Smooth muscle cell (in vitro differentiated cells): ENCODE measurements at regions not wholly inside any gene's neighbourhood (a gene's known extent, or its start where the extent isn't known, plus 50 kb on each side); places are given as distances from the start of the nearest gene placed in this dataset.

Source experiments
- DNase-seq: peaks from one replicate; lab custom pipeline; 2025; ENCODE audit not compliant: unreplicated experiment; lab: John Stamatoyannopoulos, UW
- H2AFZ ChIP-seq: fragments of 200-600 bp; sonication (generic); 2 replicates; pipeline ENCODE4 v1.6.0; 2016; ENCODE audit warnings: antibody characterized with exemption, low read depth, mild to moderate bottlenecking
- H3F3A ChIP-seq: fragments of 200-600 bp; sonication (generic); 2 replicates; pipeline ENCODE4 v1.6.0; 2017; ENCODE audit warnings: antibody characterized with exemption, low read depth
- H3K27ac ChIP-seq: fragments of 200-600 bp; sonication (generic); 2 replicates; pipeline ENCODE4 v1.5.1; 2016; ENCODE audit warnings: low read depth, mild to moderate bottlenecking
- H3K27me3 ChIP-seq: fragments of 200-600 bp; sonication (generic); 2 replicates; pipeline ENCODE4 v1.6.1; 2016; ENCODE audit warnings: low read depth, mild to moderate bottlenecking
- H3K36me3 ChIP-seq: fragments of 200-600 bp; sonication (generic); 2 replicates; pipeline ENCODE4 v1.5.1; 2016; ENCODE audit warnings: low read depth
- H3K4me1 ChIP-seq: fragments of 200-600 bp; sonication (generic); 2 replicates; pipeline ENCODE4 v1.5.1; 2016; ENCODE audit warnings: low read depth
- H3K4me2 ChIP-seq: fragments of 200-600 bp; sonication (generic); 2 replicates; pipeline ENCODE4 v1.6.0; 2016; ENCODE audit warnings: mild to moderate bottlenecking
- H3K4me3 ChIP-seq: fragments of 200-600 bp; sonication (generic); 2 replicates; pipeline ENCODE4 v1.5.1; 2016; ENCODE audit warnings: mild to moderate bottlenecking
- H3K79me2 ChIP-seq: fragments of 200-600 bp; sonication (generic); 2 replicates; pipeline ENCODE4 v1.6.0; 2016; ENCODE audit warnings: low read depth, mild to moderate bottlenecking
- H3K9ac ChIP-seq: fragments of 200-600 bp; sonication (generic); 2 replicates; pipeline ENCODE4 v1.6.0; 2016; ENCODE audit warnings: low read depth
- H3K9me3 ChIP-seq: fragments of 200-600 bp; sonication (generic); replicated peaks from 2 replicates; pipeline ENCODE4 v1.5.1; 2016; ENCODE audit warnings: low read depth
- H4K20me1 ChIP-seq: fragments of 200-600 bp; sonication (generic); 2 replicates; pipeline ENCODE4 v1.6.0; 2016; ENCODE audit warnings: low read depth
- WGBS: methylation state at CpG from one replicate; pipeline ENCODE4 v1.1.7; 2016; ENCODE audit warnings: low lambda C conversion rate; 5-methylcytosine and 5-hydroxymethylcytosine counted together
- TF ChIP-seq, protein P1 (sequence below): fragments of 200-600 bp; sonication (generic); IDR thresholded peaks from 2 replicates; pipeline ENCODE4 v1.5.1; 2017; ENCODE audit warnings: borderline replicate concordance, mild to moderate bottlenecking, antibody characterized with exemption; ENCODE audit not compliant: insufficient read depth, poor library complexity, severe bottlenecking

DNA sequence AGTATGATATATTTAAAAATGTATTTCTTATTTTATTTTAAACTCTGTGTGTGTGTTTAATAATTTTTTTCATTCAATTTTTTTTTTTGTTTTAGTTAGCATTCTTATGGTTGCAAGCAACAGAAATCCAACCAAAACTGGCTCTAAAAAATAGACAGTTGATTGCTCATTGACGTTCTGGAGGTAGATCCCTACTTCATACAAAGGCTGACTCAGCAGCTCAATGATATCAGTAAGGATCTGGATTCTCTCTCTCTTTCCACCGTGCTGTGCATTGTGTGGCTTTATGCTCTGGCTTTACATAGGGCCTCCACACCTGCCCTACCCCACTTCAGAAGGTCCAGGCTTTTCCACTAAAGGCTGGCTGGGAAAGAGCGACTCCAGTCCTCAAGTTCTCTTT lies 117.8 kb downstream of the UCHL1 start:
- no peak for DNase-seq
- Histone ChIP-seq H3K27me3 (no peaks in the 10 kb centered on the region), H4K20me1 (no peaks in the 10 kb centered on the region), H3K79me2 (no peaks in the 10 kb centered on the region), H3K4me2 (no peak overlapping the region), H3K4me3 (no peak overlapping the region), H3K27ac (no peak overlapping the region), H3K9me3 (no peaks in the 10 kb centered on the region), H3K36me3 (no peaks in the 10 kb centered on the region), H2AFZ (no peak overlapping the region), H3K4me1 (no peaks in the 10 kb centered on the region), H3K9ac (no peak overlapping the region), H3F3A (no peaks in the 10 kb centered on the region)
- TF ChIP-seq, protein P1, sequence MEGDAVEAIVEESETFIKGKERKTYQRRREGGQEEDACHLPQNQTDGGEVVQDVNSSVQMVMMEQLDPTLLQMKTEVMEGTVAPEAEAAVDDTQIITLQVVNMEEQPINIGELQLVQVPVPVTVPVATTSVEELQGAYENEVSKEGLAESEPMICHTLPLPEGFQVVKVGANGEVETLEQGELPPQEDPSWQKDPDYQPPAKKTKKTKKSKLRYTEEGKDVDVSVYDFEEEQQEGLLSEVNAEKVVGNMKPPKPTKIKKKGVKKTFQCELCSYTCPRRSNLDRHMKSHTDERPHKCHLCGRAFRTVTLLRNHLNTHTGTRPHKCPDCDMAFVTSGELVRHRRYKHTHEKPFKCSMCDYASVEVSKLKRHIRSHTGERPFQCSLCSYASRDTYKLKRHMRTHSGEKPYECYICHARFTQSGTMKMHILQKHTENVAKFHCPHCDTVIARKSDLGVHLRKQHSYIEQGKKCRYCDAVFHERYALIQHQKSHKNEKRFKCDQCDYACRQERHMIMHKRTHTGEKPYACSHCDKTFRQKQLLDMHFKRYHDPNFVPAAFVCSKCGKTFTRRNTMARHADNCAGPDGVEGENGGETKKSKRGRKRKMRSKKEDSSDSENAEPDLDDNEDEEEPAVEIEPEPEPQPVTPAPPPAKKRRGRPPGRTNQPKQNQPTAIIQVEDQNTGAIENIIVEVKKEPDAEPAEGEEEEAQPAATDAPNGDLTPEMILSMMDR: no peak
- 71% methylated on average over 3 of the region's 3 CpGs for WGBS

DNA sequence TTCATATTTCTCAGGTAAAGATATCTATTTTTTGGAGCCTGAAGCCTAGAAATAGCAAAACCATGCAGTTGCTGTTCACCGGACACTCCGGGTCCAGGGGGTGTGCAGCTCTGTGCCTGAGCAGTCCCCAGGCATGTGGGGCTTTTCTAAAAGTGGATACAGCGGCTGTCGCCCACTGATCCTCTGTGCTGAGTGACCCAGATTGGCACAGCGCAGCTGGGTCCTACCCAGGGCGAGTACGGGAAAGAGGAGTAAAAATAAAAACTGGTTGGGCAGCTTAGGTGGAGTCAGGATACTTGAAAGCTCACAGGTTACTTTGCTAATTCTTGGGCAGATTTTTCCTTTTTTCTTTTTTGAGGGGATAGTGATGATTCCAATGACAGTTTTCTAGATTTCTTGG lies 118.8 kb downstream of the UCHL1 start:
- no peaks in the 10 kb centered on the region for H3K4me1 ChIP-seq
- no peak overlapping the region for H3K4me2 ChIP-seq
- DNase-seq: no peak
- H3K9ac ChIP-seq: no peak overlapping the region
- H3K9me3 ChIP-seq: no peaks in the 10 kb centered on the region
- H4K20me1 ChIP-seq: no peaks in the 10 kb centered on the region
- no peaks in the 10 kb centered on the region for H3K27me3 ChIP-seq
- H3K27ac ChIP-seq: no peak overlapping the region
- no peaks in the 10 kb centered on the region for H3K36me3 ChIP-seq
- no peak overlapping the region for H2AFZ ChIP-seq
- WGBS: 85% methylated on average over 7 of the region's 7 CpGs
- no peaks in the 10 kb centered on the region for H3F3A ChIP-seq
- no peaks in the 10 kb centered on the region for H3K79me2 ChIP-seq
- TF ChIP-seq, protein P1: no peak
- no peak overlapping the region for H3K4me3 ChIP-seq

DNA sequence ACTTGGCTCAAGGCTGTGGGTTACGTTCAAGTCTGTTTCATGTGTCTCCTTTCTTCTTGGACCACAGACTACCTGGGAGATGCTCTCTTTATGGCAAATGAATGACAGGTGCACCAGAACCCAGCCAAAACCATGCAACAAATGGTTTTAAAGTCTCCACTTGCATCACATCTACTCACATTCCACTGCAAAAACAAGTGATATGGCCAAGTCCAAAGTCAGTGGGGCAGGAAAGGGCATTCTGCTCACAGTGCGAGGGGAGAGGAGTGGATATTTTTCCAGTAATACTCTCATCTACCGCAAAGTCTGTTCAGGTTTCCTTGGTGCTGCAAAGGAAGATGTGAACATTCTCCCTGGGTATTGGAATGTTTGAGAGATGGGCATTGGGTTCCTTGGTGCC lies 120.5 kb downstream of the UCHL1 start:
- WGBS: 93% methylated on average over 3 of the region's 3 CpGs
- no peak overlapping the region for H3K27ac ChIP-seq

DNA sequence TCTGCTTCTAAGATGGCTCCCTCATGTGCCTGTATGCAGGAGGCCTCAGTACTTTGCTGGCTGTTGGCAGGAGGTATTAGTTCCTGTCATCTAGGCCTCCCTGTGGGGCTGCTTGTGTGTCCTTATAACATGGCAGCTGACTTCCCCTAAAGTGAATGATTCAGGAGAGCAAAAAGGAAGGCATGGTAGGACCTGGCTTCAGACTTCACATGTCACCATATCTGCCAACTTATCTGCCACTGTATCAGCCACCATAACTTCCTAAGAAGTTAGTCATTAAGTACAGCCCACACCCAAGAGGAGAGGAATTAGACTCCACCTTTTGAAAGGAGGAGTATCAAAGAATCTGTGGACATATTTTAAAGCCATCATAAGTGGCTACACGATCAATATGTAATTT lies 122.5 kb downstream of the UCHL1 start:
- WGBS: 98% methylated on average over 1 of the region's 1 CpG

More for the DNA sequence above, 120.5 kb downstream of the UCHL1 start:
- no peaks in the 10 kb centered on the region for H3K9me3 ChIP-seq
- no peaks in the 10 kb centered on the region for H4K20me1 ChIP-seq
- no peaks in the 10 kb centered on the region for H3K79me2 ChIP-seq
- H3F3A ChIP-seq: no peaks in the 10 kb centered on the region
- H3K4me1 ChIP-seq: no peaks in the 10 kb centered on the region
- H3K36me3 ChIP-seq: no peaks in the 10 kb centered on the region
- H3K9ac ChIP-seq: no peak overlapping the region
- H2AFZ ChIP-seq: no peak overlapping the region
- H3K4me2 ChIP-seq: no peak overlapping the region
- no peak overlapping the region for H3K4me3 ChIP-seq
- TF ChIP-seq, protein P1: no peak
- H3K27me3 ChIP-seq: no peaks in the 10 kb centered on the region
- DNase-seq: no peak

More for the DNA sequence above, 122.5 kb downstream of the UCHL1 start:
- Histone ChIP-seq H3K27me3 (no peaks in the 10 kb centered on the region), H3K4me1 (no peaks in the 10 kb centered on the region), H3K4me3 (no peak overlapping the region), H2AFZ (no peak overlapping the region), H3K79me2 (no peaks in the 10 kb centered on the region), H3K9ac (no peak overlapping the region), H3F3A (no peaks in the 10 kb centered on the region), H3K9me3 (no peaks in the 10 kb centered on the region), H4K20me1 (no peaks in the 10 kb centered on the region), H3K27ac (no peak overlapping the region), H3K4me2 (no peak overlapping the region), H3K36me3 (no peaks in the 10 kb centered on the region)
- DNase-seq: no peak
- TF ChIP-seq, protein P1: no peak
